ENCODE measurements at regions not wholly inside any gene's neighbourhood (a gene's known extent, or its start where the extent isn't known, plus 50 kb on each side); places are given as distances from the start of the nearest gene placed in this dataset.

DNA sequence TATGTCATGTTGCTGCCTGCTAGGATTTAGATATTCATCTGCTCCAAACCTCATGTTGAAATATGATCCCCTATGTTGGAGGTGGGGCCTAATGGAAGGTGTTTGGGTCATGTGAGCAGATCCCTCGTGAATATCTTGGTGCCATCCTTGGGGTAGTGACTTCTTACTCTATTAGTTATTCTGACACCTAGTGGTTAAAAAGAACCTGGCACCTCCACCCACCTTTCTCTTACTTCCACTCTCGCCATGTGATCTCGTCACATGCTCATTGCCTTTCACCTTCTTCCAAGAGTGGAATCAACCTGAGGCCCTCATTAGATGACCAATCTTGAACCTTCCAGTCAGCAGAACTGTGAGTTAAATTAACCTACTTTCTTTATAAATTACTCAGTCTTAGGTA is 549.4 kb upstream of the SYNCRIP start:
- TF ChIP-seq, protein P1, sequence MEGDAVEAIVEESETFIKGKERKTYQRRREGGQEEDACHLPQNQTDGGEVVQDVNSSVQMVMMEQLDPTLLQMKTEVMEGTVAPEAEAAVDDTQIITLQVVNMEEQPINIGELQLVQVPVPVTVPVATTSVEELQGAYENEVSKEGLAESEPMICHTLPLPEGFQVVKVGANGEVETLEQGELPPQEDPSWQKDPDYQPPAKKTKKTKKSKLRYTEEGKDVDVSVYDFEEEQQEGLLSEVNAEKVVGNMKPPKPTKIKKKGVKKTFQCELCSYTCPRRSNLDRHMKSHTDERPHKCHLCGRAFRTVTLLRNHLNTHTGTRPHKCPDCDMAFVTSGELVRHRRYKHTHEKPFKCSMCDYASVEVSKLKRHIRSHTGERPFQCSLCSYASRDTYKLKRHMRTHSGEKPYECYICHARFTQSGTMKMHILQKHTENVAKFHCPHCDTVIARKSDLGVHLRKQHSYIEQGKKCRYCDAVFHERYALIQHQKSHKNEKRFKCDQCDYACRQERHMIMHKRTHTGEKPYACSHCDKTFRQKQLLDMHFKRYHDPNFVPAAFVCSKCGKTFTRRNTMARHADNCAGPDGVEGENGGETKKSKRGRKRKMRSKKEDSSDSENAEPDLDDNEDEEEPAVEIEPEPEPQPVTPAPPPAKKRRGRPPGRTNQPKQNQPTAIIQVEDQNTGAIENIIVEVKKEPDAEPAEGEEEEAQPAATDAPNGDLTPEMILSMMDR (IDR thresholded peaks at IDR 0.05): no peak
- TF ChIP-seq POLR2A (IDR thresholded peaks at IDR 0.05): no peak
